ENCODE measurements at regions not wholly inside any gene's neighbourhood (a gene's known extent, or its start where the extent isn't known, plus 50 kb on each side); places are given as distances from the start of the nearest gene placed in this dataset.

DNA sequence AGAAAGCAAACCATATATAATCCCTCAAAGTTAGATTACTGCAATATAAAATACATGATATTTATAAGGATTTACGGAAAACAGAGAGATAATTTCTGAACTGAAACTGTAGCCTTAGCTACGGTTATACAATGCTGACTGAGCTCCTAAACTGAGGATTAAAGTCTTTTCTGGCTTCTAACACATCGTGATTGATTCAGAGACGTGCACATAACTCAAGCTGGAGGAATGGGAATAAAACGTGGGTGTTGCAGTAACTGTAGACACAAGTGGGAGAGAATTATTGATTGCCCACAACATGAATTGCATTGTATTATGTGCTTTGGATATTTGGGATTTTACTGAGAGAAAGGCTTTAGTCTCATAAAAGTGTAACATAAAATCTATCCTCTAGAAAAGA lies 418.0 kb upstream of the OPRM1 start:
- Mint-ChIP-seq H3K27ac (no peak overlapping the region), H3K27me3 (no peaks in the 10 kb centered on the region), H3K4me1 (no peaks in the 10 kb centered on the region), H3K36me3 (ENCODE audit: low read depth) (no peaks in the 10 kb centered on the region), H3K9me3 (ENCODE audit: low read depth) (no peaks in the 10 kb centered on the region), H3K4me3 (no peak overlapping the region)
- DNase-seq (no peak), ATAC-seq (no peak)
- intact Hi-C loops (cut with DNase I, micrococcal nuclease), result no loop called here
- ChIA-PET CTCF (no interaction called here), POLR2A (no interaction called here)

GRCh38 chr6:153618371-153619322 lies 420.4 kb upstream of the OPRM1 start:
- ChIA-PET CTCF (no interaction called here), POLR2A (no interaction called here)
- no peaks in the 10 kb centered on the region for H3K27me3 Mint-ChIP-seq

DNA sequence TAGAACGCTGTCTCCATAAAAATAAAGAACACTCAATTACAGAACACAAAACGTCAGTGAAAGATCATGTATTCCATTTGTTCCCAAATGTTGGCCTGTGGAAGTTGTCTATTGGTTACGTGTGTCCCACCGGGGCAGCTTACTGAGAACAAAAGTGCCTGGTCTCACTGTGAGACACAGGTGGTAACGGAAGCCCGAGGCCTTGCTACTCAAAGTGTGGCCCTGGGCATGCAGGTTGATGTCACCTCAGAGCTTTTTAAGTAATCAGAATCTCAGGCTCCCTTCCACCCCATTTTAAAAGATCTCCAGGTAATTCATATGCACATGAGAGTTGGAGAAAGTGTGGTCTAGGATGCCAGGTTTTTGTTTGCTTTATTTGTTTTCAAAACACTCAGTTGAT lies 422.5 kb upstream of the OPRM1 start:
- no peak overlapping the region for H3K27ac Mint-ChIP-seq
- no peak overlapping the region for H3K4me3 Mint-ChIP-seq
- no peaks in the 10 kb centered on the region for H3K27me3 Mint-ChIP-seq
- no peaks in the 10 kb centered on the region for H3K36me3 Mint-ChIP-seq (ENCODE audit: low read depth)
- no peaks in the 10 kb centered on the region for H3K9me3 Mint-ChIP-seq (ENCODE audit: low read depth)
- DNase-seq (no peak), ATAC-seq (no peak)
- H3K4me1 Mint-ChIP-seq, result no peaks in the 10 kb centered on the region
- intact Hi-C loops (cut with DNase I, micrococcal nuclease), result no loop called here
- CTCF ChIA-PET, result no interaction called here
- POLR2A ChIA-PET, result no interaction called here

More at GRCh38 chr6:153618371-153619322, 420.4 kb upstream of the OPRM1 start:
- Mint-ChIP-seq H3K36me3 (ENCODE audit: low read depth) (no peaks in the 10 kb centered on the region), H3K4me1 (no peaks in the 10 kb centered on the region), H3K27ac (no peak overlapping the region), H3K9me3 (ENCODE audit: low read depth) (no peaks in the 10 kb centered on the region), H3K4me3 (no peak overlapping the region)
- DNase-seq, result no peak
- intact Hi-C loops (cut with DNase I, micrococcal nuclease), result no loop called here
- no peak for ATAC-seq

DNA sequence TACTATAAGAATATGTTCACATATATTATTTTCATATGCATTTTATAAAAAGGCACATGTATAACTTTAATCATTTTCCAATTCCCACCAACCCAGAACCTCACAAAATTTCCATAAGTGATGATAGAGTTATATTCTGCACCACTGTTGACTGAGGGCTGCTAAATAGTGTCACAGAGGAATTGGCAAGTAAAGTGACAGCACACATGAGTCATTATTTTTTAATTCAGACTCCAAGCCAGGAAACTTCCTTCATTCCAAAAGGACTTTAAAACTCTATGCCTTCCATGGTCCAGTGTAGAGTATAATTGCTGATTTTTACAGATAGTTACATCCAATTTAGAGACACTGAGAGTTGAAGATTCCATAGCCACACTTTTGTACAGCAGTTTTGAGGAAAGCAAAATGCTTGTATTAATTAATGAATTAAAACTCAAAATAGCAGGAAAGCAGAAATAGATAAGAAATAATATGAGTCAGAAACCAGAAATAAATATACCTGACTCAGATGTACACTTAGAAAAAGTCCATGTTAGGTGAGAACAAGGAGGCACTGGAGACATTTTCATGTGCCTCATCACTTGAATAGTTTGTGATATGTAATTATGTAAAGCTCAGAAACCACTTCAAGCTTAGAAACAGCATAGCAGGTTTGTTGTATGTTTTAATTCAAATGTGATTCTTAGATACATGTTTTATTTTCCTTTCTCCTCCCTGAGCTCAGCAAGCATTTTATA lies 425.2 kb upstream of the OPRM1 start:
- Mint-ChIP-seq H3K36me3 (ENCODE audit: low read depth) (no peaks in the 10 kb centered on the region), H3K9me3 (ENCODE audit: low read depth) (no peaks in the 10 kb centered on the region), H3K27ac (no peak overlapping the region), H3K27me3 (no peaks in the 10 kb centered on the region), H3K4me1 (no peaks in the 10 kb centered on the region), H3K4me3 (no peak overlapping the region)
- CTCF ChIA-PET, result no interaction called here
- intact Hi-C loops (cut with DNase I, micrococcal nuclease), result no loop called here
- POLR2A ChIA-PET, result no interaction called here
- no peak for ATAC-seq
- no peak for DNase-seq

GRCh38 chr6:153602401-153602800 lies 436.6 kb upstream of the OPRM1 start:
- no peak for ATAC-seq
- Mint-ChIP-seq H3K9me3 (ENCODE audit: low read depth) (no peaks in the 10 kb centered on the region), H3K4me3 (no peak overlapping the region), H3K4me1 (no peaks in the 10 kb centered on the region), H3K27ac (no peak overlapping the region), H3K27me3 (no peaks in the 10 kb centered on the region), H3K36me3 (ENCODE audit: low read depth) (no peaks in the 10 kb centered on the region)
- POLR2A ChIA-PET, result no interaction called here
- intact Hi-C loops (cut with DNase I, micrococcal nuclease), result no loop called here
- CTCF ChIA-PET, result no interaction called here
- no peak for DNase-seq

DNA sequence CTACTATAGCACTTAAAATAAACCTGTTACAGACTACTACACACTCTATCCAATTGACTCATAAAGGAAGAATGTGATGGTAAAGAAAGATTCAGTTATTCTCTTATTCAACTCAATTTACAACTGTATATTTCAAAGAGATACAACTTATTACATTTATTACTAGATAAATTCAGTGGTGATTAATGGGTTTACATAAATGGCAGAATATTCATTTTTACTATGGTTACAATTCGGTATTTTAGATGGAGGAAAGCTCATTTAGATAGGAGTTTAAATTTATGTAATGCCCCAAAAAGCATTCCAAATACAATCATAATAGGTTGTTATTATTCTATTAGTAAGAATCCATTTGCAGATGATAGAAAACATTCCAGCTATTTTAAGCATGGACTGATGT lies 439.1 kb upstream of the OPRM1 start:
- POLR2A ChIA-PET, result no interaction called here
- intact Hi-C loops (cut with DNase I, micrococcal nuclease), result no loop called here
- DNase-seq, result no peak
- CTCF ChIA-PET, result no interaction called here
- H3K4me1 Mint-ChIP-seq, result no peaks in the 10 kb centered on the region
- H3K27ac Mint-ChIP-seq, result no peak overlapping the region
- no peak overlapping the region for H3K4me3 Mint-ChIP-seq
- no peak for ATAC-seq
- H3K9me3 Mint-ChIP-seq (ENCODE audit: low read depth), result no peaks in the 10 kb centered on the region
- peaks cover 3% of the 10 kb centered on the region for H3K27me3 Mint-ChIP-seq
- H3K36me3 Mint-ChIP-seq (ENCODE audit: low read depth), result no peaks in the 10 kb centered on the region

DNA sequence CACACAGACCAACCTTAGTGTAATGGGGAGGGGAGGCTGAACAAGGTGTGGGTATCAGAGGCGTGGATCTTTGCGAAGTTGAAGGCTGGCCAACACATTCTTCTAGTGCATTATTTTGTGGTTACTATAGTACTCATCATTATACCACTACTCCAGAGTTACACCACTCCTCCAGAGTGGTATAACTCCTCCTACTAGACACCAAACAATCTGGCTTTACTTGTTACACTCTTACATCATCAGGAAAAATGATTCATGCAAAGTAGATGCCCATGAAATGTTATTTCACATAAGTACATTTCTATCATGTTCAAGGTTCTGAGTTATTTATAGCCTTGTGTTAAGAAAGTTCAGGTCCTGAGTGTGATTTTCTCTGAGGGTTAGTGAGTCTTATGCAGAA lies 443.1 kb upstream of the OPRM1 start:
- ChIA-PET POLR2A (no interaction called here), CTCF (no interaction called here)
- Mint-ChIP-seq H3K4me1 (peaks cover 9% of the 10 kb centered on the region), H3K27ac (no peak overlapping the region), H3K9me3 (ENCODE audit: low read depth) (no peaks in the 10 kb centered on the region), H3K36me3 (ENCODE audit: low read depth) (no peaks in the 10 kb centered on the region), H3K27me3 (peaks cover 3% of the 10 kb centered on the region), H3K4me3 (no peak overlapping the region)
- intact Hi-C loops (cut with DNase I, micrococcal nuclease), result no loop called here
- ATAC-seq (peak; percentile 72), DNase-seq (no peak)

GRCh38 chr6:153594871-153595270 lies 444.2 kb upstream of the OPRM1 start:
- intact Hi-C loops (cut with DNase I, micrococcal nuclease), result no loop called here
- ATAC-seq (no peak), DNase-seq (no peak)
- H3K27me3 Mint-ChIP-seq, result peaks cover 3% of the 10 kb centered on the region
- H3K36me3 Mint-ChIP-seq (ENCODE audit: low read depth), result no peaks in the 10 kb centered on the region
- H3K27ac Mint-ChIP-seq, result no peak overlapping the region
- POLR2A ChIA-PET, result no interaction called here
- H3K4me1 Mint-ChIP-seq, result peaks cover 10% of the 10 kb centered on the region
- H3K9me3 Mint-ChIP-seq (ENCODE audit: low read depth), result no peaks in the 10 kb centered on the region
- CTCF ChIA-PET, result no interaction called here
- no peak overlapping the region for H3K4me3 Mint-ChIP-seq

- CTCF ChIA-PET, result no interaction called here
- Mint-ChIP-seq H3K27me3 (no peaks in the 10 kb centered on the region), H3K9me3 (ENCODE audit: low read depth) (no peaks in the 10 kb centered on the region), H3K36me3 (ENCODE audit: low read depth) (no peaks in the 10 kb centered on the region), H3K4me3 (no peak overlapping the region), H3K4me1 (peaks cover 10% of the 10 kb centered on the region), H3K27ac (no peak overlapping the region)
- intact Hi-C loops (cut with DNase I, micrococcal nuclease), result no loop called here
- peak; percentile 26 for ATAC-seq
- no peak for DNase-seq
- POLR2A ChIA-PET, result no interaction called here
These were observed 447.9 kb upstream of the OPRM1 start for GRCh38 chr6:153591159-153591558.

- ATAC-seq, result no peak
- intact Hi-C loops (cut with DNase I, micrococcal nuclease), result no loop called here
- ChIA-PET POLR2A (no interaction called here), CTCF (no interaction called here)
- H3K9me3 Mint-ChIP-seq (ENCODE audit: low read depth), result no peaks in the 10 kb centered on the region
- H3K27me3 Mint-ChIP-seq, result peaks cover 2% of the 10 kb centered on the region
- no peak overlapping the region for H3K4me3 Mint-ChIP-seq
- H3K4me1 Mint-ChIP-seq, result peaks cover 10% of the 10 kb centered on the region
- no peak overlapping the region for H3K27ac Mint-ChIP-seq
- DNase-seq, result no peak
- no peaks in the 10 kb centered on the region for H3K36me3 Mint-ChIP-seq (ENCODE audit: low read depth)
These were observed 448.6 kb upstream of the OPRM1 start for GRCh38 chr6:153590411-153590810.

GRCh38 chr6:153588330-153588729 lies 450.7 kb upstream of the OPRM1 start:
- ChIA-PET POLR2A (no interaction called here), CTCF (no interaction called here)
- no peak for DNase-seq
- no peaks in the 10 kb centered on the region for H3K36me3 Mint-ChIP-seq (ENCODE audit: low read depth)
- ATAC-seq, result no peak
- H3K9me3 Mint-ChIP-seq (ENCODE audit: low read depth), result no peaks in the 10 kb centered on the region
- H3K27ac Mint-ChIP-seq, result no peak overlapping the region
- H3K4me1 Mint-ChIP-seq, result peaks cover 10% of the 10 kb centered on the region
- no peak overlapping the region for H3K4me3 Mint-ChIP-seq
- H3K27me3 Mint-ChIP-seq, result peaks cover 2% of the 10 kb centered on the region
- intact Hi-C loops (cut with DNase I, micrococcal nuclease), result no loop called here

- H3K27ac Mint-ChIP-seq, result no peak overlapping the region
- H3K27me3 Mint-ChIP-seq, result peaks cover 2% of the 10 kb centered on the region
- ChIA-PET POLR2A (no interaction called here), CTCF (no interaction called here)
- DNase-seq, result no peak
- no peaks in the 10 kb centered on the region for H3K4me1 Mint-ChIP-seq
- no peak overlapping the region for H3K4me3 Mint-ChIP-seq
- peaks cover 5% of the 10 kb centered on the region for H3K9me3 Mint-ChIP-seq (ENCODE audit: low read depth)
- H3K36me3 Mint-ChIP-seq (ENCODE audit: low read depth), result no peaks in the 10 kb centered on the region
- no peak for ATAC-seq
- intact Hi-C loops (cut with DNase I, micrococcal nuclease), result no loop called here
These were observed 452.6 kb upstream of the RGS17 start for GRCh38 chr6:153583685-153584084.
